A172 (cell line): ENCODE measurements at regions not wholly inside any gene's neighbourhood (a gene's known extent, or its start where the extent isn't known, plus 50 kb on each side); places are given as distances from the start of the nearest gene placed in this dataset.
"Not testable (repeated sequence)": the region's sequence is repeated elsewhere in the genome, so short reads cannot be mapped to it uniquely, and the experiment has no call there.

ENCODE experiments used
- DNase-seq: peaks from one replicate; pipeline ENCODE4 v3.0.0-alpha.2; 2015; ENCODE audit warnings: low spot score

DNA sequence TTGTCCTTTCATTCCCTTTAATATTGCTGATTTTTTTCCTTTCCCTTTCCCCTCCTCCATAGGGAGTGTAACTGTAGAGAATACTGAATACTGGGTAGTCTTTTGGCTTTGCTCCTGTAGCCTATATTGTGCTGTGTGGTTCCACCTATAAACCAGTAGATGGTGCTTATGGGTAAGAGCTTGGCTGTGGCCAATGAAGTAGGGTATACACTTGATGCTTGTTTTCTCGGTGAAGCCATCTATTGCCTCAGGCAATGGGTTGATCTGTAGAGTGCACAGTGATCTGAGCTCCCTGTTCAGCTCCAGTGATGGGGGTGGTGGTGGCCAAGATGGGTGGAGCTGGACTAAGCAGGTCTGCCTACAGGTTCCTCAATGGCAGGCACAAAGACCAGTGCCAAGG lies 203.3 kb upstream of the IMPG1 start:
- DNase-seq: no peak

DNA sequence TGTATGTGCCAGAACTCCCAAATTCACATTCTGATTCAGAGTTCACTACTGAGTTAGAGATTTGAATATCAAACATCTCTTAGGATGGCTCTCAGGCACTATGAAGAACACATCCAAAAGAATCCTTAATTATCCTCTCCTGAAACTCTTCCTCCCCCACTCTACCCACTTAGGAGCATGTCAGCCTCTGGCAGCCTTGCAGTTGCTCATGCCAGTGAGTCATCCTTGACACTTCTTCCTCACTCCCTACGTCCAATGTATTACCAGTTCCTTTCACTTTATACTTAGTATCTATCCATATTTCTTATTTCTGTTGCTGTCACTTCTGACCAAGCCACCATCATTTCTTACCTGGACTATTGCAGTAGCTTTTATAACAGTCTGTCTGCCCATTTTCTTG lies 192.0 kb upstream of the IMPG1 start:
- peak; percentile 28 for DNase-seq

DNA sequence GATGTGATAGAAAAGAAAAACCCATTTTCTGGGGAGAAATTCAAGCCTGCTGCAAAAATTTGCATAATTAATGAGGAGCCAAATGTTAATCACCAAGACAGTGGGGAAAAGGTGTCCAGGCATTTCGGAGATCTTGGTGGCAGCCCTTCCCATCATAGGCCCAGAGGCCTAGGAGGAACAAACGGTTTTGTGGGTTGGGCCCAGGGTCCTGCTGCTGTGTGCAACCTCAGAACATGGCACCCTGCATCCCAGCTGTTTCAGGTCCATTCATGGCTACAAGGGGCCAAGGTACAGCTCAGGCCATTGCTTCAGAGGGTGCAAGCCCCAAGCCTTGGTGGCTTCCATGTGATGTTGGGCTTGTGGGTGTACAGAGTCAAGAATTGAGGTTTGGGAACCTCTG lies 189.8 kb upstream of the IMPG1 start:
- no peak for DNase-seq

DNA sequence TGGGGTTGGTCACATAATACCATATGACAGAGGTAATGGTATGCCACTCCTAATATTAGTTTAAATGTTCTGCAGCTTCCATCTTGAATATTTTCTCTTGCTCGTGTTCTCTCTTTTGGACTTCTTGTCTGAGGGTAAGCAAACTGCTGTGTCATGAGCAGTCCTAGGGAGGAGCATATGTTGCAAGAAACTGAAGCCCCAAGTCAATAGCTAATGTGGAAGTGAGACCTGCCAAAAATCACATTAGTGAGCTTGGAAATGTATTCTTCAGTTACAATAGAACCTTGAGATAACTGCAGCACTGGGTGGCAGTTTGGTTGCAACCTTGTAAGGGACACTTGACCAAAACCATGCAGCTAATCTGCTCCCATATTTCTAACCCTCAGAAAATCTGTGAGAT lies 178.2 kb upstream of the IMPG1 start:
- no peak for DNase-seq

DNA sequence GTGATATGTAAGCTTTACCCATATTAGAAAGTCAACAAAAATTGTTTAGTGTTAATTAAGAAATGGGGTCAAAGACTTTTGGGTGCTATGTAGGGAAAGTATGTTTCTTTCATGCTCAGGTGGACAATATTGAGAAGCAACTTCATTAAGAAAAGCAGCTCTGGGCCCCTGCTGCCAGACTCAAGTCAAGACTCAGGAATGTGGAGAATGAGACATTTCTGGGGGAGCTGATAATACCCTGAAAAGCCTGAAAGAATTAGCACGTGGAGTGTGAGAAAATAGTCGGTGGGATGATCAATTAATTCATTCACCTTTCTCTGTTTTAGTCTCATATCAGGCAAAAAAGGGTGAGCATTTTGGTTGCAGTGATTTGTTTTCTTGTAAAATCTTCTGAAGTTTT lies 175.1 kb upstream of the IMPG1 start:
- no peak for DNase-seq

GRCh38 chr6:76240092-76240491 lies 167.6 kb upstream of the IMPG1 start:
- DNase-seq: no peak

GRCh38 chr6:76230711-76231110 lies 158.2 kb upstream of the IMPG1 start:
- DNase-seq: no peak

GRCh38 chr6:76222189-76222588 lies 149.7 kb upstream of the IMPG1 start:
- DNase-seq: no peak

DNA sequence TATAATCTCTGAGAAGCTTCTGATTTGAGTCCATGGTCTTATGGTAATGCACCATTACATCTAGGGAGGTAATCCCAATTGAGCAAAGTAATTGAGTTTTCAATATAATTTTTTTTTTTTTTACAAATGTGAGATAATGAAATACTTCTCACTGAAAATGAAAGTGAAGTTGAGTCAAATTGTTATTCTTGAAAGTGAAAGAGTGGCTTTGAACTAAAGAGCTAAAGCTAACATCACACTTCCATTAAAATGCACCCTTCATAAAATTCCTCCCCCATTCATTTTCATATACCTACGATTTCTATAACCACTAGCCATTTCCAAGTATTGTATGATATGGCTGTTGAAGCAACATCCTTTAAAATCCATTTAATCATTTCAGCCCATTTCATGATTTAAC lies 149.1 kb upstream of the IMPG1 start:
- DNase-seq: no peak

GRCh38 chr6:76220805-76221204 lies 148.3 kb upstream of the IMPG1 start:
- no peak for DNase-seq

GRCh38 chr6:76217606-76218005 lies 145.1 kb upstream of the IMPG1 start:
- no peak for DNase-seq

DNA sequence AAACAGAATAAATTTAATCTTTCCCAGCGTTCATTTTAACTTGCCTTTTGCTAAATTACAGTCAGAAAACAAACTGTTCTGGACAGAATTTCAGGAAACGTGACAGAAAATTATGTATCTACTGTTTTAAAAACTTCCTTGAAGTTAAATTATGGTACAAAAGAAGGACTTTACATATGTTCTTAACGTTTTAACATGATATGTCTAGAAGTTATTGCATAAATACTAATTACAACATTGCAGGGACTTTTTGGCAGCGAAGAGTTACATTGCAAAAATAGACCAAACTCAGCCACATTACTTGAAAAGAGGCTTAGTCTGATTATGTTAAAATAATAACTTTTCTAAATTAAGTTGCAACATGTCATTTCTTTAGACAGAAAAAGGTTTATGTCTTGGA lies 142.1 kb upstream of the IMPG1 start:
- DNase-seq: no peak

DNA sequence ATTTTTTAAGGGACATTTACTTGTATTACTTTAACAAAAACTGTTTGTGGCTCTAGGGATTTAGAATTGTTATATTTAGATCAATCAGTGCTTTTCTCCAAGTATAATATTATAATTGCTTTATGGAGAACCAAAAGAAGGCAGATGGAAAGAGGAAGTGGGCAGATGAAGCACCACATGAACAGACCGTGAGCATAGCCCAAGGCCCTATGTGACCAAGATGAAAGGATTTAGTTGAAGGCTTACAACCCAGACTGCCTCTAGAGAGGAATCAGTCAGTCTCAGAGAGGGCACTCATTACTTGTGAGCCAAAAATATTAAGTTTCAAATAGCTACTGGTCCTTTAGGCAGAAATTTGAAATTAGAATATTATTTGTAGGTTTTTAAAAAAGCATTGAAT lies 102.3 kb upstream of the IMPG1 start:
- DNase-seq: no peak

DNA sequence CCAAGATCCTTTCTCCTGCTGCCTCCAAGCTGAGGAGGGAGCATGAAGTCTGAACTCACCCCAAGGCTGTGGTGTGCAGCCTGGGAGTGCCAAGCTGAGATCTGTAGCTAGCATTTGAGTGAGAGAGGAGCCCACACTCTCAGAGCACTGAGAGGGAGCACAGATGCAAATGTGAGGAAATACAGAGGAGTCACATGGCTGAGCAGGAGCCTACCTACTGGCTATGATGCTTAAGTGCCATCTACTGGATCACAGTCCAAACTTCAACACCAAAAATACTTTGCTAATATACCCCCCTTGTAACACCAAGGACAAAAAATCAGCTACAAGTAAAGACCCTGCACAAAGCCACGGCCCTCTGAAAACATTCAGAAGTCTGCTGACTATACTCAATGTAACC lies 94.4 kb upstream of the IMPG1 start:
- DNase-seq: no peak

GRCh38 chr6:76166297-76166696 lies 93.8 kb upstream of the IMPG1 start:
- DNase-seq: no peak

- DNase-seq: no peak
These were observed 93.2 kb upstream of the IMPG1 start for GRCh38 chr6:76165471-76166221.

- DNase-seq: no peak
These were observed 90.3 kb upstream of the IMPG1 start for GRCh38 chr6:76162811-76163210.

GRCh38 chr6:76157800-76158199 lies 85.3 kb upstream of the IMPG1 start:
- DNase-seq: not testable (repeated sequence)

- DNase-seq: no peak
These were observed 63.0 kb upstream of the IMPG1 start for GRCh38 chr6:76135481-76135880.

DNA sequence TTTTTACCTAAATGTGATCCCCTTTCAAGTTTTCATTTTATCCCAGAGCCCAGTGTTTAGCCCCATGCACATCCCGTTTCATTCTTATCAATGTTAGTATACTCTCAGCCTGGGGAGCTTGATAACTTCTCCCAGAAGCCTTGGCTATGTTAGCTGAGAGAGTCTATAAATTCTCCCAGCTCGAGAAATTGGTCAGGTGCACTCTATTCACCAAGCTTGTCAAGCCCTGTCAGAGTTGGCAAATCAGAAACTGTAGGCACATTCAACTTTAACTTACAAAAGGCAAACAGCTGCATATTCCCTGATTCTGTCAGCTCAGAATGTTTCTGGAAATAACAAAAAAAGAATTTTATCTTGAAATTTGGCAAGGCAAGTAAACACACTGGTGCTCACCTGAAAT lies 62.2 kb upstream of the IMPG1 start:
- no peak for DNase-seq

DNA sequence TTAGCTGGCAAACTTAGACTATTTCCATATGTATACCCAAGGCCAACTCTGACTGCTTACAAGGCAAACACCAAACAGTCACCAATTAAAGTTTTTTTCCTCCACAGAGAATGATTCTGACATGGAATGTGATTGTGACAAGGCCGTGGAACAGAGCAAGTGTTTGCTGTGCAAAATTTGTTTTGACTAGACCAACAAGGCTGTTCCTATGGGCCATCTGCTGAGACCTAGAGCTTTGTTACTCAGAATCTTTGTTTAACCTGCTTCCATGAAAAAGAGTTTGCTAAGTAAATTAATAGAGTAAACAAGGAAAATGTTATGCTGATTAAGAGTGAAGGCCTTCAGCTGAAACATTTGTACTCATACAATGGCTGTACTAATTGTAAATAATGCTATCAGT lies 51.6 kb upstream of the IMPG1 start:
- DNase-seq: no peak
